GM12874 (cell line): ENCODE measurements at regions not wholly inside any gene's neighbourhood (a gene's known extent, or its start where the extent isn't known, plus 50 kb on each side); places are given as distances from the start of the nearest gene placed in this dataset.

Source experiments
- TF ChIP-seq, protein P1 (sequence below): IDR thresholded peaks from 2 replicates; pipeline ENCODE4 v1.5.1; 2011; ENCODE audit warnings: low read depth, mild to moderate bottlenecking, control low read depth, low read length, moderate library complexity; ENCODE audit not compliant: insufficient read depth

- TF ChIP-seq, protein P1, sequence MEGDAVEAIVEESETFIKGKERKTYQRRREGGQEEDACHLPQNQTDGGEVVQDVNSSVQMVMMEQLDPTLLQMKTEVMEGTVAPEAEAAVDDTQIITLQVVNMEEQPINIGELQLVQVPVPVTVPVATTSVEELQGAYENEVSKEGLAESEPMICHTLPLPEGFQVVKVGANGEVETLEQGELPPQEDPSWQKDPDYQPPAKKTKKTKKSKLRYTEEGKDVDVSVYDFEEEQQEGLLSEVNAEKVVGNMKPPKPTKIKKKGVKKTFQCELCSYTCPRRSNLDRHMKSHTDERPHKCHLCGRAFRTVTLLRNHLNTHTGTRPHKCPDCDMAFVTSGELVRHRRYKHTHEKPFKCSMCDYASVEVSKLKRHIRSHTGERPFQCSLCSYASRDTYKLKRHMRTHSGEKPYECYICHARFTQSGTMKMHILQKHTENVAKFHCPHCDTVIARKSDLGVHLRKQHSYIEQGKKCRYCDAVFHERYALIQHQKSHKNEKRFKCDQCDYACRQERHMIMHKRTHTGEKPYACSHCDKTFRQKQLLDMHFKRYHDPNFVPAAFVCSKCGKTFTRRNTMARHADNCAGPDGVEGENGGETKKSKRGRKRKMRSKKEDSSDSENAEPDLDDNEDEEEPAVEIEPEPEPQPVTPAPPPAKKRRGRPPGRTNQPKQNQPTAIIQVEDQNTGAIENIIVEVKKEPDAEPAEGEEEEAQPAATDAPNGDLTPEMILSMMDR = no peak
These were observed 198.2 kb downstream of the NECTIN3 start for GRCh38 chr3:111269777-111270176.

DNA sequence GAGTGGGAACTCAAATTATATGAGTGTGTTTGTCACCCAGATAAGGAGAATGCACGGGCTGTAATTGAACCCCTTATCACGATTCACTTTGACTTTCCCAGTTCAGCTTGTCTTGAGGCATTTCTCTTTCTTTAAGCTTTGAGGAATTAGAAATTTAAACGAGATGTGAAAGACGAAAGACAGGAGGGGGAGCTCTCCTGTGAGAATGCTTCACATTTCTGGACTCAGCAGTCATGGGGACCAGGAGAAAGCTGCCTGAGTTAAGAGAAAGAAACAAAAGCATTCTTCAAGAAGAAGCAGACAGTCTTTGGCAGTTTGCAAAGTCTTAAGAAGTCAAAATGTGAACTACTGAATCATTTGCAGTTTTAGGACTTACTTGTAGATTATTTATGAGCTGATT is 205.6 kb downstream of the NECTIN3 start:
- TF ChIP-seq, protein P1 = no peak

DNA sequence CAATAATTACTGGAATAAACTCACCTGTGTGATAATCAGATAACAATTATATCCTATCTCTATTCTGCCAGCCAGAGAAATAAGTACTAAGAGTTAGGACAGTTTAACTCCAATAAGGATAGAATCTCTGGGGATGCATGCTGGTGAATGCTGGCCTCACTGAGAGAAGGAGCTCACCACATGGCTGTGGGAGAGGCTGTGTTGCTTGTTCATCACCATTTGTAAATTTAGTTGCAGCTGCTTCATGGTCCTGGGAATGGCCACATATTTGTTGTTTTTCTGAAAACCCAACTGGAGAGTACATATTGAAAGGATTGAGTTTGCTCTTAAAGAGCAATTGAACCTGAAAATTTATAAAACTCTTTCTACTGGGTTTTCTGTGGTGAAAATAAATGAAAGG is 207.3 kb downstream of the NECTIN3 start:
- TF ChIP-seq, protein P1 = no peak

DNA sequence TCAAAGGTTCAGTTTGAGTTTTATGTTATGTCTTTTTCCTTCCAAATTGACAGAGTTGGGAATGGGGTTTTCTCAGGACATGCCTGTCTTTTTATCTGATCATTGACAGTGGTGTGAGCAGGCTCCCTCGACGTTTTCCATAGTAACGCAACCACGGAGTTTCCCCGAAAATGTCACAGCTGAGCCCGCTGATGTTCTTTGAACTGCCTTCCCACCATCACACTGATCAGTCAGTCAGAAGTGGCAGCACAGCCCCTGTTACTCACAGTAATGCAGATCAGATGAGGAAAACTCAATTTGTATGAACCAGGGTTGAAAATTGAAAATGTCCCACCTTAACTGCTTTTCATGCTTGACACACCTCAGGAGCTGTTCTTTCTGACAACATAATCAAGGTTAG is 210.4 kb downstream of the NECTIN3 start:
- TF ChIP-seq, protein P1 = no peak

GRCh38 chr3:111283165-111283564 is 211.5 kb downstream of the NECTIN3 start:
- TF ChIP-seq, protein P1 = no peak

GRCh38 chr3:111284503-111285183 is 213.0 kb downstream of the NECTIN3 start:
- TF ChIP-seq, protein P1 = no peak

- TF ChIP-seq, protein P1 = no peak
These were observed 213.5 kb downstream of the NECTIN3 start for GRCh38 chr3:111285184-111285538.
